K562 (cell line): ENCODE measurements at regions not wholly inside any gene's neighbourhood (a gene's known extent, or its start where the extent isn't known, plus 50 kb on each side); places are given as distances from the start of the nearest gene placed in this dataset.

ENCODE experiments used
- SRF ChIP-seq, 2 experiments: fragments of 250-450, 450-650 bp in 1 of 2; sonication (Bioruptor Pico) in 1 of 2; sonication (generic) in 1 of 2; formaldehyde crosslinking; IDR thresholded peaks; 2 replicates each; pipeline versions ENCODE4 v1.5.0 to v1.5.1; 2020 to 2022; ENCODE audit warnings: mild to moderate bottlenecking in 1 of 2, missing genetic modification reagents in 1 of 2
- YBX1 ChIP-seq: fragments of 450-650 bp; IDR thresholded peaks from 2 replicates; pipeline ENCODE4 v1.7.1; 2016; ENCODE audit warnings: mild to moderate bottlenecking

DNA sequence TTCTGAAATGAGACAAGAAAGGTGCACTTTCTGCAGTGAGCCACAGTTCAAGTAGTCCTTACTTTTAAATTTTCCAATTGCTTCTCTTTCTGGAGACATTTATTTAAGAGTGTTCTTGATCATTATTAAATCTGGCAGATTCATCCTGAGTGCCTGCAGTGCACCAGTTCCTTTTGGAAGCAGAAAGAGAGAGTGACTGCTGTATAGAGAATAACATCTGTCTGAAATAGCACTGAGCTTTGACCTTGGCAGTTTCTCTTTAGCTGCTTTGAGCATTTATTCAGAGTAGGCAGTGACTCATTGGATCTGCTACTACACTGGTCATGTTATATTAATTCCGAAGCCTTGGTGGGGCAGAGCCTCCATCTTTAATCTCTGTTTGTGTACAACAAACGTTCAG lies 1373.7 kb downstream of the PCDH9 start:
- TF ChIP-seq SRF (CRISPR knock-in tag; IDR thresholded peaks at IDR 0.05) (no peak), YBX1 (no peak)
